ENCODE measurements at regions not wholly inside any gene's neighbourhood (a gene's known extent, or its start where the extent isn't known, plus 50 kb on each side); places are given as distances from the start of the nearest gene placed in this dataset.

DNA sequence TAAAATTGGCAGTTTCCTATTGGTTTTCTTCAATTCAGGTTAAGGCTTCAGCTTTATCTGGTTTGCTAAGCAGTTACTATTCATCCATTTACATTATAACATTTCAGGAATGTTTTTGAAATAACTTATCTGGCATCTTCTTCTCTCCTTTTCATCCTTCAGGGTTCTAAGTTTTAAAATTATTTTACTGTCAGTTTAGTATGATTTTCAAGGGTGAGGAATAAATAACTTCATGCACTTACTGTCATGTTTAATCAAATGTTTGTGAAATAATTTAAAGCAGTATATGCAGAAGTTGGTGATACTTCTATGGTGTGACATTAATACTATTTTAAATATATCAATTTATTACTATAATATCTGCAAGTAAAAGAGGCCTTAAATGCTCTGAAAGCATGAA lies 338.1 kb upstream of the MMS22L start:
- no peak for FAIRE-seq

DNA sequence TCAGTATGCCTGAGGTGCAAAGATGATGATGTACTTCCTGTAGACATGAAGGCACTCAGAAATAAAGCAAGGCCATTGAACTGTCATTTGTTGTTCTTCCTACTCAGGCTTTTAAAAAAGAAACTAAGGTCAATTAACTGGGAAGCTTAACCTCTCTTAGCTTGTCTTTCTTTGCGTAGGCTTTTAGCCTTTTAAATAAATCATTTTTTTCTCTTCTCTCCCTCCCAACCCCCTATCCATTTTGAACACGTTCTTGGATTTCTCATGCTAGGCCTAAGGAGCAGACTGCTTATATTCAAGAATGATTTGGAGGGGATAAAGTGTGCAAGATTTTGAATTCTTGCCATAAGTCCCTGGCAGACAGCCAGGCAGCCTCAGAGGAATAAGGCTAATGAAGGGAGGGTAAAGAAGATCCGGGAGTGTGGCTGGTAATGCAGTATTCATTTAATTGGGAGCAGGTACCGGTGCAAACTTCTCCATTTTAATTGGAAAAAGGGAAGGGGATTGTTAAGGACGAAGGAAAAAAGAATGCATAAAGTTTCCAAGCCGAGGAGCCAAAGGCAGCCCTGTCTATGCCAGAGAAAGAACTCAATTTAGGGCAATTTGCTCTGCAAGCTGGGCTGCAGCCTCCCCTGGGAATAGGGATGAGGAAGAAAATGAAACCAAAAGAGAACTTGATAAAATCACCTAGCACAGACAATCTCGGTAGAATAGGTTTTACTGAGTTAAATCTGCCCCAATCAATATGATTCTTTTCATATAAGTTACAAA lies 343.8 kb upstream of the MMS22L start:
- FAIRE-seq = no peak

DNA sequence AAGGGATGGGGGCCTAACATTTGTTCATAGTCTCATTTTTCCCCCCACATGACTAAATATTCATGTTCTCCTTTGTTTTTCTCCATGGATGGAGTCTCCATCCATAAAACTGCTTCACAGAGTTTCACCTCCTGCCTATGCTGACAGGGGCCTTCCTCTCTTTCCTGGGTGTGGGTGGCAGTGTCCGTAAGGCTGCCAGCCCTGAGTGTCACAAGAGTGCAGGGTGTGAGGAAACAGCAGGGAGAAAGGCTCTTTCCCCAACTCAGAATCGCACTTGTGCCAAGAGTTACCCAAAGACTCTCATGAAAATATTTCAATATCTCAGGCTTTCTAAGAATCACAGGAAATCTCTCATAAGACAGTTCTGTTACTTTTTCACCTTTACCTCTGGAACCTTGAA lies 346.2 kb upstream of the MMS22L start:
- FAIRE-seq = no peak

DNA sequence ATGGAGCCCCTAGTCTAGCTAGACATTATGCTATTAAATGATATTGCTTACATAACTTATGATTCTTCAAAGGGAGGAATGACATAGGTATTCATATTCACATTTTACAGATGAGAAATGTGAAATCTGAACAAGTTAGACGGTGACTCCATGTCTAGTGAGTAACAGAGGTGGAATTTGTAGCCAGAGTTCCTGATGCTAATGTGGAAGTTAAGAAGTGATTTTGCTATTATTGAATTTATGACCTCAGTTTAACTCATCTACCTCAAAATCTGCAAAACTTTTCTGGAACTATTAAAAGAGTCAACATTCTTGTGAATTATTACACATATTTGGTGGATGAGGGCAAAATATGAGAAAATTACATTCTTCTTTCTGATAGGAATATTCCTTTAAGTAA lies 347.6 kb upstream of the MMS22L start:
- FAIRE-seq = no peak

DNA sequence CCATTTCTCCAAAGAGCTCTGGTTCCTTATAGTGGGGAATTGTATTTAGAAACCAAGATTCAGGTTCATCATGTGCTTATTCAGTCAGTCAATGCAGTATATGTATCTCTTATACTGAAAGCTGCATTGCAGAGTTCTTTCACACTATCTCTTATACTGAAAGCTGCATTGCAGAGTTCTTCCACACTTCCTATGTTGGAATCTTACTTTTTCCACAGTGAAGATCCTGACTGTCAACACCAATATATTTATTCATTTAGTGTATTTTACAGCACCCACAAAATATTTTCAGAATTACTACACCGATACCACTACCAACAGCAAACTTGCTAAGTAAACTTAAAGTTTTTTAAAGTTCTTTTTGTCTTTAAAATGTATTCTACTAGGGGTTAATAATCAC lies 349.3 kb upstream of the MMS22L start:
- no peak for FAIRE-seq

DNA sequence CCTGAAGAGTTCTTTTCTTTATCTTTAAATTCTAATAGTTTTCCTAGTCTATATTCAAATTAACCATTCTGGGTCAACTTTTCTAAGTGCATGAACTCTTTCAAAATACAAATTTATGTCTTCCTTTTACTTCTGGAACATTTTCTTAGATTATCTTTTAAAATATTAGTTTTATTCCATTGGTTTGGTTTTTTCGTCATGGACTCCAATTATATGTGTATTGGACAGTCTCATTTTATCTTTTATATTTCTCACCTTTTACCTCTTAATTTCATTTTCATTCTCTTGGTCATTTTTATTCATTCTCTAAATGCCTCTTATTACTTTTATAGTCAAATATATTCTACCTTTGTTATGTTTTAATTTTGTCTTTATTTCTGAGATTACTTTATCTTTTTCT lies 356.7 kb upstream of the MMS22L start:
- no peak for FAIRE-seq

DNA sequence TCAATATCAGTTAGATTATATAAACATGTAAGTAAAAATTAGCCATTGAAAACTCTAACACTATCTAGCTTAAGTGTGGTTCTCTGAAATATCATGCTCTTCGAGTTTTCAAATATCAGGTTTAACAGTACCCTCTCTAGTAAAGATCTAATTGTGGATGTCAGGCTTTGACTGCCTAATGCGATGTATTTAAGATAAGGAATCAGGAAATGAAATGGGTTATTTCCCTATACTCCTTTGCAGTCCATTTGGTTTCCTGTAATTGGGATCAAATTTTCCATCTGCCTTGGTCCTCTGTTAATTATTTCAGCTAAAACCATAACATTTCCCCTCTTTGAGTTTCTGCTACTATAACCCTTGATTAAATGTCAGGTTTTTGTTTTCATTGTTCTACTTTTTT lies 361.3 kb upstream of the MMS22L start:
- FAIRE-seq = no peak

DNA sequence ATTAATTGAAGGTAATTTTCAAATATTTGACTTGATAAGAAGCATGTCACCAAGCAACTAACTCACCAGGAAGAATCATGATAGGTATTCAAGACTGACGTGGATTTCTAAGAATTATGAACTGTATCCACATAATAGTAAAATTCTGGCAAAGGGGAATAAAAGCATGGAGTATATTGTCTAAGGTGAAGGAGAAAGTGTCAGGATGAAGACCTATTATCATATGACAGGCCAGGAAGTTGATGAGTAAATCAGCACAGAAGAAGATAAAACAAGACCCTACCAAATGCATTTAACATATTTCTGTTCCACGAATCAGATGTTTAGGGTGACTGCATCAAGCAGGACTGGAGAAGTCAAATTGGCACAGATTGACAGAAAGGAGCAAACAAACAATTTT lies 362.7 kb upstream of the MMS22L start:
- no peak for FAIRE-seq

DNA sequence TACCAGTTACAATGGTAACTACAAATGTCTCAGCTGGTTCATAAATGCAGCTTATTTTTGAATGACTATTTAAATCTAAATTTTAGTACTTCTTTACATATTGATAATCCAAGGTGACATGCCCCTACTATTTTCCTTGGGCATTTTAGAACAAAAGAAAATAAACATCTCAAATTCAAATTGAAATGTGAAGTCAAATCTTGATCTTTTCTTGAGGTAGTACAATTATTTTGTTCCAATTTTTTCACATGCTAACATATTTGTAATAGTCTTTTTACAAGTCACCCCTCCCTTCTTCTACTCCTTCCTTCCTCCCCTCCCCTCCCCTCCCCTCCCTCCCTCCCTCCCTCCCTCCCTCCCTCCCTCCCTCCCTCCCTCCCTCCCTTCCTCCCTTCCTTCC lies 370.1 kb upstream of the MMS22L start:
- FAIRE-seq = no peak

DNA sequence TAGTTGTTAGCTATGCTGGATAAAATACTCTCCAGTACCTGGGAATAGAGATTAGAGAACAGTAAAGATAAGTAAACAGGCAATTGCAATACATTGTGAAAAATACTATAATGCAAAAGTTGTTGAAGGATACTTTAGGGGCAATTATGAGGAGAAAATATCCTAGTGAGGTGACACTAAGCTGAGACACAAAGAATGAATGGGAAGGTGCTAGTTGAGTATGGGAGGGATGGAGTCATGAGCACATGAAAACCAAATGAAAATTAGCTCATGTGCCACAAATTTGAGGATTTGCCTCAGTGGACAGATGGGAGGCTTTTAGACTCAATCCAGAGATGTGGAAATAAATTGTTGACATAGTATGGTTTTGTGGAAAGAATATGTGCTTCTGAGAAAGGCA lies 370.5 kb upstream of the MMS22L start:
- FAIRE-seq = no peak

DNA sequence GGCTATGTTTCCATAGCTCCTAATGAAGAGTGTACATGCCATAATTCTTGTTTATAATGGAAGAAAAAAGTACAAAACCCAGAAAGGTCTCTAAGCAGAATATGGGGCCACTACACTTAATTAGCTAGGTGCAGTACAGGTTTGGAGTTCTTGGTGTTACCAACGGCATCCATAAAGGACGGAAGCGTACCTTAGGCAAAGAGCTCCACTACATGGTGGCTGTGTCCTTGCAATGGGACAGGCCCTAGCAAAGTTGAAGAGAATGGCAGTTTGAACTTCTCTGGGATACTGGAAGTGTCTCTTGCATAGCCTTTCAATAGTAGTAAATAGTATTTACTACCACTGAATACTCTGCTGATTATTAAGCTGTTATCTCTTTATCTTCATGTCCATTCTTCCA lies 371.7 kb upstream of the MMS22L start:
- no peak for FAIRE-seq

DNA sequence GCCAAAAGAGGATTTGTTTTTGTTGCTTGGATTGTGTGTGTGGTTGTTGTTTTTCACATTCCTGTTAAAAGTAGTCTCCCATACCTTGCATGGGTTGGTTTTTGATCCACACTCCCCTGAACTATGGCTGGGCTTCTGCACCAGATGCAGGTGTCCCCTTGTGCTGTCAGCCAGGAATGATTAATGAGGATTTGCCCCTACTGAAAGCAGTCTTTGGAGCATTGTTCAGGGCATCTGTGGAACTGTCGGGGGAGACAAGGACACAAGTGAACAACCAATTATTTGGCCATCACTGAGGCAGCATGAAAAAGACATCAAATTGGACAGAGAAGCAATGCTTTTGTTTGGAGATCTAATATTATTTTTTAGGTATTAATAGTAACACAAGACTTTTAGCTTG lies 373.2 kb upstream of the MMS22L start:
- FAIRE-seq = no peak

DNA sequence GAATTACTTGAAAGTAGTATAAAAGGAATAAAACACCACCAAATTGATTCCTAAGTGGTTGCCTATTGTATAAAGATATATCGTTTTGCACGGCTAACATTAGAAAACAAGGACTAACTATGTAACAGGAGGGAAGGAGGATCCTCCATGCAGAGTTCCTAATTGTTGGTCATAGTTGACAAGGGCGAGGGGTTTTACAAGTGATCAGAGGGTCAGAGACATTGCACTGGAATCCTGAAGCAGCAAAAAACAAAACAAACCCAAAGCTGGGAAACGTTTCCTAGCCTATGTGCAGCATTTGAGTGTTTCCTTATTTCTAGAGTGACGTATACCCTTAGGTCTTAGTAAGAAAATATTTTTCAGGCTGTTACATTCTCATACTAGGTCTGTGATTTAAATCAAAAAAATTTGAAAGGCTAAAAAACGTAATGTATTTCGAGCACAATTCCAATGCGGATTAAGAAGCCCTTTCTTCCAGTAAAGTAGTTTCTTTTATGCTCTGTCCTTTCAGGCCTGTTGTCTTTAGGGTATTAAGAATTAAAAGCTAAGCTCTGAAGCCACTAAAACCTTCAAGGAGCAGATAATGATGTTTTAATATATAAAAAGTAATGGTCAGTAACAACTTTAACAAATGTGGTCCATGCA lies 373.8 kb upstream of the MMS22L start:
- no peak for FAIRE-seq

DNA sequence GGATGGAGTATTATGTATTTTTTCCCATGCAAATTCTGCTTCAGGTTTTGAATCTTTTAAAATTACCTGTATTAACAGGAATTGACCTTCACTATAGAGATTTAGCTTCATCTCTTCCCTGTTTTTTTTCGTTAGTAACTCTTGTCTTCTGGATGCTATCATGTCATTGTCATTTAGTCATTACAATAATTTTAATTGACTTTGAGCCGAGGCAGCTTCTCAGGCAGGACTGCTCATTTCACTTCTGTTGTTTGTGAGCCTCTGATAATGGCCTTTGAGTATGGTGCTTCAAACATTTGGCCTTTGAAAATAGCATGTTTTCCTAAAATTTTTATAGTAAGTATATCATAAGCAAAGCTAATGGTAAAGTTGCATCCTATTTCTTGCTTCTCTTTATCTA lies 375.1 kb upstream of the MMS22L start:
- no peak for FAIRE-seq

DNA sequence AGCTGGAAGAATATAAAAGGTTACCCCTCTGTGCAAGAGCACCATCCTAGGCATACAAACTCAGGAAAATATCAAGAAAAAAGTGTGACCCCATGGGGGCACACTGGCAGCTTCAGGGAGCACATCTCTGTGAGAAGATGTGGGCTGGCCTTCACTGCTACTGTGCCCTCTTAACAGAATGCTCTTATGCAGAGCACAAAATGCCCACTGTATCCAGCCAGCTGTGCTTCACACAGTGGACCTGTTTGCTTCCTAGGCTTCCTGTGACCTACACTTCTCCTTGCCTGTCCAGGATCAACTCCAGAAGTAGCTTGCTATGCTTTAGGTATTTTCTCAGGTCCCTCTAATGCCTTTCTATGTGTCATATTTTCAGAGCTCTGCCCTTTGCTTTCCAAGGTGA lies 380.2 kb upstream of the MMS22L start:
- FAIRE-seq = no peak

DNA sequence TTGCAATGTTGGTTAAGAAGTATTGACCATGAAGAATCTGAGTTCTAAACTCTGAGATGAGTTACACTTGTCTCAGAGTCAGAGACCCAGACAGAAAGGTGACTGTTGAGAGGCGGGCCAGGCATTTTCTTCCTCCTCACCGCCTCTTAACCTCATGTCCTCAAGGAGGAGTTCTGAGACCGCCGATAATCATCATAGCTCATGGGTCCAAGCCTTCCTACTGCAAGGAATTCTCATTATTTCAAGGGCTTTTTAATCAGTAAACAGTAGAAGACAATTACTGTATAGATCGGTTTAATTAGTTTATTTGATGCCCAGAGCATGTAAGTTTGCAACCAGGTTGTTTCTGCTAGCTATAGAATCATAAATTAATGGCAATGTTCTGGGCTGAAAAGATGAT lies 382.4 kb upstream of the MMS22L start:
- no peak for FAIRE-seq

DNA sequence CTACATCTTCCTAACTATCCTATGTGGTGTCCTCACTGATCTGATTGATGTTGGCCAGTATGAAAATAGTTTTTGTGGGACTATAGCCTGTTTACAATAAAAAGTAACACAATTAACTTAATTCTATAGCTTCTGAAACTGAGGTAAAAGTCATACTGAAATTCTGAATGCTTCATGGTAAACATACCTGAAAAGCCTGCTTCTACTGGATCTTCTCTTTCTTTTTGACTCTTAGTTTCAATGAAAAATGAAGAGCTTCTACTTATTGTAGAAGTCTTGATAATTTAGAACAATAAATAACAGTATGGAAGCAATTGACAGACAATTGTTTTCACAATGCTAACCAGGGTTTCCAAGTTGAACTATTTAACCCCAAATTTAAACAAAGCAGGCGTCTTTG lies 383.9 kb upstream of the MMS22L start:
- FAIRE-seq = no peak

DNA sequence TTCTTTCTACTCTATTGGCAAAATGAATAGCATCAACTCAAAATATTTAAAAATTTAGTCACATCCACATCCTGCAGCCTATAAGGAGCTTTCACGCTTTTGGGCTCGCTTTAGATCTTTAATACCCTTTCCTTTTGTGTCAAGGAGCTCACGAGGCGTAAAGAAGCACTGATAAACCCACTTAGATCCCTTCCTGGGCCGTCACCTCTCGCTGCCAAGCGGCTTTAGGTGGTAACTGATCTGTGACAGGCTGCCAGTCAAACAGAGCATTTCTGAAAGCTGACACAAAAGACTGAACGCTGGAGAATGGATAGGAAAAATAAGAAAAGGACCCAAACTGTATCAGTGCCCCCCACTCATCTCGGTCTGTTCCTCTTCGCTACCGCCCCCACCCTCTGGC lies 385.7 kb upstream of the MMS22L start:
- no peak for FAIRE-seq

DNA sequence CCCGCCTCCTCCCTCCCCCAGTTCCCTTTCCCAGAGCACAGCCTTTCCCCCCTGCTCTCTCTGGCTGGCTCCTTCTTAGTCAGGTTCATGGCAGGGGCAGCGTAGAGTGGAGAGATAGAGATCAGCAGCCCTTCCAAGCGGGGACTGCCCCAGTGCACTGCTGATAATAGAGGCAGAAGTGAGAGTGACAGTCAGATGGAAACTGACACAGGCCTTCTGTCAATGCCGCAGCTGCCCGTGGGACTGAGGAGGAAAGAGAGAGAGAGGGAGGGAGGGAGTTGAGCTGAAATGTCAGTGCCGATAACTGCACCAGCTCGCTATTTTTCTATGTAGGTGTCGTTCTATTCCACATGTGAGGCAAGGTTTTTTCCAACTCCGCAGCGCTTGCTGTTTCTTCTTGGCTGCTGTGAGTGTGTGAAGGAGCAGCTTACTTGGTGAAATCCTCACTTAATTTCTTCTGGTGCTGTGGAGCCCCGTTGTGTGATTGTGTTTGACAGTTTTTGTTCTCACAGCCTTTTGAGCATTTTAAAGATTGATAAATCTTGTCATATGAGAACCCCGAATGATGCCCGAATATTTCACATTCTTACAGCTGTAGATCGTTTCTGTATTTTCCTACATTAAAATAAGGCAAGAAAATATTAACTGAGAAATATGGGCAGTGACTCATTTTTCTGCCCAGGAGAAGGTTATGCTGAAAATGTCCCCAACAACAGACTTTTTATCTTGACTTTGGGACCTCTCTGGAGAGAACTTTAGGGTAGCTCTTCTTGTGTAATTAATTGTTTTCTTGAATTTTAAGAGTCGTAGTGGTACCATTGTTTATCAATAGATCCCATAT lies 386.4 kb upstream of the MMS22L start:
- no peak for FAIRE-seq

DNA sequence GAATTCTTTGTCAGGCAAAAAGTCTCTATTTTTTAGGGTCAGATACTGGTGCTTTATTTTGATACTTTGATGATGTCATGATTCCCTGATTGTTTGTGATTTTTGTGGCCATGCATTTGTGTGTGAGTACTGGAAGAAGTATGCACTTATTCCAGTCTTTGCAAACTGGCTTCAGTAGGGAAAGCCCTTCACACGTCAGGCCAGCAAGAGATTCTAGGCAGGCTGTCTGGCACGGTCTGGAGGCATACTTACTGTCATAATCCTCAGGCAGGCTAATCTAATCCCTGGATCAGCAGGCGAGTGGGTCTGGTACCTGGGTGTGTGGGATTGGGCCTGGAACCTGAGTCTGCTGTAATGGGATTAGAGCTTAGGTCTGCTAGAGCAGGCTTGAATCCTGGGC lies 391.8 kb upstream of the MMS22L start:
- no peak for FAIRE-seq

DNA sequence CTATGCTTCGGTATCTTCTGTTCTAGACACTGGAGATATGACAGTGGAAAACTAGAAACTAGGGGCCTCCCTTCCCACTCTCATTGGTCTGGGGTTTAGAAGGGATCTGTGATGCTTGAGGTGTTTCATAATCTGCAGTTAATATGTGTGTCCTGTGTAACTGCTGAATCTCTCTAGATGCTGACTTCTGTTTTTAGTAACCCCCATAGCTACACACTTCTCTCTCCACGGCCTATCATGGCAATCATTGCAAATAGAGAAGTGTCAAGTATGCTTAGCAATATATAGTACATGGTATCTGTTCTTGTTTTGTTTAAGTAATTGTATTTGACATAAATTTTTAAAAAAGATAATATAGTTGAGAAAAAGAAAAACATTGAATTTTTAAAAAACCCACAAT lies 394.6 kb upstream of the MMS22L start:
- FAIRE-seq = no peak

DNA sequence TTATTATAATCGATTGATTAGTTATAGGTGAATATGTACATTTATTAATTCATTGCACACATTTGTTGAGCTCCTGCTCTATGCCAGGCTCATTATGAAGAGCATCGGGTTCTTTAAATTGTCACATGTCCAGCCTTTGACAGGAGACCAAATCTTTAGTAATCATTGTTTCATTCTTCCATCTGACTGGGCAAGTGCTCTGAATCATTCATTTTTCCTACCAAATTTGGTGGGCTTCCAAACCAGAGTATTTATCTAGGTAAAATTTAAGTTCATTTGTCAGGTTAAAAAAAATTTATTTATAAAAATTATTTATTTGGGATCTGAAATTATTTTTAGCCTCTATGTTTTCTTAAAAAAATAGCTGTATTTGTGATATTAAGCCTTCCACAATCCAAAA lies 404.9 kb upstream of the MMS22L start:
- no peak for FAIRE-seq

DNA sequence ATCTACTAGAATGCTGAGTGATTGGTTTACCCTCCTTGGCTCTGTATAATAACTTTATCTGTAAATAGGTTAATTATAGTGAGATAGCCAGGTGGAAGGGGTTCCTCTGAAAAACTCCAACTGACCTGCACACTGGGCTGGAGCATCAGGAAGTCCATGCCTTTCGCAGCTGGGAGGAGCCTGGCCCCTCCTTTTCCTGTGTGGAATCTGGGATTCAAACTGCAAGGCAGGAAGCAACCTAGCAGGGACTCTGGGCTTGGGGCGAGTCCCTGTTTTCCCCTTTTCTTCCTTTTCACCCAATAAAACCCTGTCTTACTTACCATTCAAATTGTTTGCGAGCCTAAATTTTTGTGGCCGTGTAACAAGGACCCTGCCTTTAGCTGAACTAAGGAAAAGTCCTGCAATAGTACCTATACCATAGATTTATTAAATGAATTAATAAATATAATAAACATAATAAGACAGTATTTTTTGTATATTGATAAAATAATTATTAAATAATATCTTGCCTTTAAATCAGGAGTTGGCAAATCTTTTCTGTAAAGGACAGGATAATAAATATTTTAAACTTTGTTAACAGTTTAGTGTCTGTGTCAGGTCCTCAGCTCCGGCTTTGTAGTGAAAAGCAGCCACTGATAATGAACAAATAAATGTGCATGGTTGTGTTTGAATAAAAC lies 406.2 kb upstream of the MMS22L start:
- no peak for FAIRE-seq

DNA sequence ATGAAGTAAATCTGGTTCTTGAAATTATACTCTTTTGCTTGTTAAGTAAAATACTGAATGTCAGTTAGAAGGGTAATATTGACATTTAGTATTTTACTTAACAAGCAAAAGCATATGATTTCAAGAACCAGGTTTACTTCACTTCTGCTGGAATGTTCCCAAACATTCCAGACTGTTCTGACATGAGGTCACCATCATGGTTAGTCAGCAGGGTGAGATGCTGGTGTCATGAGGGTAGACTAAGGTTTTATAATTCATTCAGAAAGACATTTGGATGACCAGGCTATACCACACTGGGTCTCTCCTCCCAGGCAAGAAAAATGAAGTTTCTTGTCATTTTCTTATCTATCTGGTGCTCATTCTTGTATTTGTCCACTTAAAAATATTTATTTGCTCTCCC lies 414.4 kb upstream of the MMS22L start:
- no peak for FAIRE-seq
